Stimulated activated CD4-positive, alpha-beta T cell treated with anti-CD3 and anti-CD28 coated beads, Interleukin-15, amount 100 ng/mL, for 48 hours (primary cell): ENCODE measurements at regions not wholly inside any gene's neighbourhood (a gene's known extent, or its start where the extent isn't known, plus 50 kb on each side); places are given as distances from the start of the nearest gene placed in this dataset.
"Not testable (repeated sequence)": the region's sequence is repeated elsewhere in the genome, so short reads cannot be mapped to it uniquely, and the experiment has no call there.

Experiments used
- DNase-seq, 2 donors: peaks; one replicate each; pipeline ENCODE4 v3.0.0-alpha.2; 2020; ENCODE audit warnings: low read depth in 2 of 2

DNA sequence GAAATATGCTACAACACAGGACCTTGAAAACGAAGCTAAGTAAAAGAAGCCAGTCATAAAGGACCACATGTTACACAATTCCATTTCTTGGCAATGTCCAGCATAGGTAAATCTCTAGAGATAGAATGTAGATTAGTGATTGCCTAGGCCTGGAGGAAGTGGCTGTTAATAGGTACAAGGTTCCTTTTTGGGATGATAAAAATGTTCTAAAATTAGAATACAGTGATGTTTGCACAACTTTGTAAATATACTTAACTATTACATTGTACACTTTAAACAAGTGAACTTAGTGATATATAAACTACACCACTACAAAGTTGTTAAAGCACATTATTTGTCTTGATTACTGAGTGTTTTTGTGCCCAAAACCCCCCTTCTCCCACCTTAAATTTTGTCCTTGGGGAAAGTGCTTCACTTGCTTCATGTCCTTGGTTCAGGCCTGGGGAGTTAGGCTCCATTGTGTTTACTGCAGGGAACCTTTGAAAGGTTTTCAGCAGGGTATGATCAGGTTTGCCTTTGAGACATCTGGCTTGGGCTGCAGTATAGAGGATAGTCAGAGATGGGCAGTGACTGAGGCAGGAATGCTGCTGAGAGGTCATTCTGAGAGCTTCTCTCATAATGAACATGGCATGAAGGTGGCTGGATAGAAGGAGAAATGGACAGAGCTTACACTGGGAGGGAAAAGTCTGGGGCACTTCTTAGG, 1052.6 kb downstream of the REEP3 start:
- no peak for DNase-seq

GRCh38 chr10:64574371-64574770, 1053.2 kb downstream of the REEP3 start:
- DNase-seq: no peak

DNA sequence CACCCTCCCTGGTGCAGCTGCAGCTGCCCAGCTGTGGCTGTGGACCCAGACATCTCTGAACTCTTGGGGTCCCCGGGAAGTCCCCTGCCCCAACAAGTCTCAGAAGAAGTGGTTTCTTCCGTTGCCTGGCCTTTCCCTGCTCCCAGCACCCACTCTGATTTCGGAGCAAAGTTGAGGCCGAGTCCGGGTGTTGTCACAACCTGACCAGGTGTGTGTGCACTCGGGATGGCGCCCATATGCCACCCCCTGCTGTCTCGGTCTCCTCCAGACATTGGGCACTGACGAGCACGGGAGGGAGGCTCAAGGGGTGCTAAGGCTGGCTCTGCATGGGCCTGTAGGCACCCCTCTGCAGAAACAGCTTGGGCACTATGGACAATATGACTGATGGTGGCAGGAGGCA, 1055.3 kb downstream of the REEP3 start:
- no peak for DNase-seq

DNA sequence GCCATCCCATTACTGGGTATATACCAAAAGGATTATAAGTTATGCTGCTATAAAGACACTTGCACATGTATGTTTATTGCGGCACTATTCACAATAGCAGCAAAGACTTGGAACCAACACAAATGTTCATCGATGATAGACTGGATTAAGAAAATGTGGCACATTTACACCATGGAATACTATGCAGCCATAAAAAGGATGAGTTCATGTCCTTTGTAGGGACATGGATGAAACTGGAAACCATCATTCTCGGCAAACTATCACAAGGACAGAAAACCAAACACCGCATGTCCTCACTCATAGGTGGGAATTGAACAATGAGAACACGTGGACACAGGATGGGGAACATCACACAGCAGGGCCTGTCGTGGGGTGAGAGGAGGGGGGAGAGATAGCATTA, 1057.6 kb downstream of the REEP3 start:
- not testable (repeated sequence) for DNase-seq

DNA sequence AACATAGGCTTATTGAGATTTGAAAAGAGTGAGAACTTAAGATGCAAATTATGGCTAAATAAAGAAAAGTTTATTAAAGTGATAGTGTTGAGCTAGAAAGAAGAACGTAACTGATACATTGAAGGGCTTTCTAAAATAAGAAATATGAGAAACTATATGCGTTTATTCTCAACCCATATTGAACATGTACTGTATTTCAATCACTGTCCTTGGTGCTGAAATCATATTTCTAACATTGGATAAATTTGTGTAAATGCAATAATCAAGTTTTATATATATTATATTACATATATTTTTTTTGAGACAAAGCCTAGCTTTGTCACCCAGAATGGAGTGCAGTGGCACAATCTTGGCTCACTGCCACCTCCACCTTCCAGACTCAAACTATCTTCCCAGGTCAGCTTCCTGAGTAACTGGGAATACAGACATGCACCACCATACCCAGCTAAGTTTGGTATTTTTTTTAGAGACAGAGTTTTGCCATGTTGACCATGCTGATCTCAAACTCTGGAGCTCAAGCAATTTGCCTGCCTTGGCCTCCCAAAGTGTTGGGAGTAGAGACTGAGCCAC, 1065.8 kb downstream of the REEP3 start:
- DNase-seq: no peak

DNA sequence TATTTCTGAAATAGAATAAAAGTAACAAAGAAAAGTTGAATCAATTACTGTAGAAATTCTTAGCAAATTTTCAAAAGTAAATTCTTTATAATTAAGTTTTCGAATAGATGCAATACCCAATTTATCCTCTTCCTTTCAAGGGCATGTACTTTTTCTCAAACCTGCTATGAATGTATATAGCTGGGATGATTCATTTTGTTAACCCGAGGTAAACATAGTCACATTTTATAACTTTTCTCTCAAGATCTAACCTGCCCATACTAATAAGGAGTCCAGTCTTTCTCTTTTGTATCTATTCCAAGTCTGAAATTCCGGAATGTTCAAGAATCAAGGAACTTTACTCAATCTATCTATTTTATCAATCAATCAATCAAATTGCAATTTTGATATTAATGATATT, 1072.9 kb downstream of the REEP3 start:
- no peak for DNase-seq

- no peak for DNase-seq
Observed at GRCh38 chr10:64598600-64598999, 1077.4 kb downstream of the REEP3 start.

- DNase-seq: no peak
Observed at GRCh38 chr10:64601298-64601697, 1080.1 kb downstream of the REEP3 start.

- no peak for DNase-seq
Observed at GRCh38 chr10:64617085-64617484, 1095.9 kb downstream of the REEP3 start.

GRCh38 chr10:64619102-64619501, 1097.9 kb downstream of the REEP3 start:
- DNase-seq: no peak

DNA sequence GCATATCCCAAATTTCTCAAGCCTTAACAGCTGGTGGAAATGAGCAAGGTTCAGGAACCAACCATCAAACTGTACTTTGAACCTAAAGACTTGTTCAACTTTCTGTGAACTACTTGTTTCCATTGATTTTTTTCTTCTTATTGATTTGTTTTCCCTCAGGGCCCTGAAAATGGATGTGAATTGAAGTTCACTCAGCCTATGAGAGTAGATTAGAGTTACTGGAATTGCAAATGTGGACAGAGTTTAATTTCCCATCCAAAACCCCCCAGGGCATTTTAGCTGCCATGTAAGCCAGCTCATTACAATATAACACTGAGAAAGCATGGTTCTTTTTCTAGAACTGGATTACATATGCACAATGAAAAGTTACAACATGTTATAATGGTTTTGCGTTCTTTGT, 1105.7 kb downstream of the REEP3 start:
- no peak for DNase-seq

- no peak for DNase-seq
Observed at GRCh38 chr10:64630534-64630933, 1109.3 kb downstream of the REEP3 start.

GRCh38 chr10:64635906-64636305, 1114.7 kb downstream of the REEP3 start:
- no peak for DNase-seq

- no peak for DNase-seq
Observed at GRCh38 chr10:64636461-64636860, 1115.3 kb downstream of the REEP3 start.

GRCh38 chr10:64637939-64638338, 1116.7 kb downstream of the REEP3 start:
- no peak for DNase-seq

- no peak for DNase-seq
Observed at GRCh38 chr10:64648915-64649314, 1127.7 kb downstream of the REEP3 start.

DNA sequence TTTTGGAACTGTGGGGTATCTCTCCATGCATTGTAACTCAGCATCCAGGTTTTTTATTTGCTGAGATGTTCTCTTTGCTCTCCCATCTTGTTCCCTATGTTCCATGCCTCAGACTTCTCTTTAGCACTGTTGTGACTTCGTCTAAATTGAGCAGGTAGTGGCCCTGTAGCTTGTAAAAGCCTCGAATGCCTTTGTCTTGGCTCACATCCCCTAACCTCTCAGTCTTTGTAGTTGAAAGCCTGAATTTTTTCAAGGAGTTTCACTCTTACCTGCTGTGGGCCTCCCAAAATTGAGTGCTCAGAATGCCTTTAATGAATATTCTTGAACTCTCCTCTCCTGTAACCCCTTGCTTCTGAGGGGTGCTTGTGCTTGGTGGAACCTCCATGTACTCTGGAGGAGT, 1137.3 kb downstream of the REEP3 start:
- DNase-seq: no peak

- DNase-seq: no peak
Observed at GRCh38 chr10:64659311-64659710, 1138.1 kb downstream of the REEP3 start.

GRCh38 chr10:64682043-64682442, 1160.8 kb downstream of the REEP3 start:
- DNase-seq: no peak

- no peak for DNase-seq
Observed at GRCh38 chr10:64690194-64690593, 1169.0 kb downstream of the REEP3 start.

DNA sequence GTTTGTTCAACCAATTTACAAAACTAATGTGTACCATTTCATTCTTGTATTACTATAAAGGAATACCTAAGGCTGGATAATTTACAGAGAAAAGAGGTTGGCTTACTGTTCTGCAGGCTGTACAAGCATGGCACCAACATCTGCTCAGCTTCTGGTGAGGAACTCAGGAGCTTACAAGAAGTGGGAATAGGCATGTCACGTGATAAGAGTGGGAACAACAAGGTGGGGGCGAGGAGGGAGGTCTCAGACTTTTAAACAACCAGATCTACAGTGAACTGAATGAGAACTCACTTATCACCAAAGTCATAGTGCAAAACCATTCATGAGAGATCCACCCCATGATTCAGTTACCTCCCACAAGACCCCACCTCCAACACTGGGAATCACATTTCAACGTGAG, 1178.0 kb downstream of the REEP3 start:
- DNase-seq: no peak

GRCh38 chr10:64702086-64702485, 1180.9 kb downstream of the REEP3 start:
- DNase-seq: not testable (repeated sequence)

GRCh38 chr10:64708884-64709681, 1187.9 kb downstream of the REEP3 start:
- no peak for DNase-seq
